OCI-LY7 (cell line): ENCODE measurements at regions not wholly inside any gene's neighbourhood (a gene's known extent, or its start where the extent isn't known, plus 50 kb on each side); places are given as distances from the start of the nearest gene placed in this dataset.

Source experiments
- CTCF ChIP-seq: fragments of 200-600 bp; sonication (generic); conservative IDR thresholded peaks from 2 replicates; pipeline ENCODE4 v1.5.1; 2014; ENCODE audit warnings: mild to moderate bottlenecking, antibody characterized with exemption, low read length, moderate library complexity, mixed read lengths
- EZH2phosphoT487 ChIP-seq: fragments of 200-600 bp; sonication (generic); IDR thresholded peaks from 2 replicates; pipeline ENCODE4 v1.6.1; 2018; ENCODE audit warnings: low read depth, borderline replicate concordance, mild to moderate bottlenecking, mixed run types, antibody characterized with exemption, low read length, moderate library complexity, mixed read lengths

DNA sequence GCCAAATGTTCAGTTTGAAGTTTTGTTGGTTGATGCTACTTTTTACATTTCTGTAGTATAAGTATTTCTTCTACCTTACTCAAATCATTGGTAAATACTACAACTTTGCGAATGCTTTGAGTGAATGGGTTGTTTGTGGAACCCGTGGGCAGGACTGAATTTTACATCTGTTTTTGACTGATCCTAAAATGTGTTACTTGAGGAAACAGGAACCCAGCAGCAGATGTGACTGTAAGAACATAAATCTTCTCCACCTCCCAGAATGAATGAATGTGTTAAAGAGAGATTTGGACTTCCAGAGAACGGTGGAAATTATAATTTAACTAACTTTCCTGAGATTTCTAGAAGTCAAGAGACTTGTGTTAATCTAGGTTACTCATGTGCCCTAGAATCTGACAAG lies 728.5 kb upstream of the MARCKS start:
- TF ChIP-seq CTCF (no peak), EZH2phosphoT487 (no peak)
